ENCODE measurements at regions not wholly inside any gene's neighbourhood (a gene's known extent, or its start where the extent isn't known, plus 50 kb on each side); places are given as distances from the start of the nearest gene placed in this dataset.

DNA sequence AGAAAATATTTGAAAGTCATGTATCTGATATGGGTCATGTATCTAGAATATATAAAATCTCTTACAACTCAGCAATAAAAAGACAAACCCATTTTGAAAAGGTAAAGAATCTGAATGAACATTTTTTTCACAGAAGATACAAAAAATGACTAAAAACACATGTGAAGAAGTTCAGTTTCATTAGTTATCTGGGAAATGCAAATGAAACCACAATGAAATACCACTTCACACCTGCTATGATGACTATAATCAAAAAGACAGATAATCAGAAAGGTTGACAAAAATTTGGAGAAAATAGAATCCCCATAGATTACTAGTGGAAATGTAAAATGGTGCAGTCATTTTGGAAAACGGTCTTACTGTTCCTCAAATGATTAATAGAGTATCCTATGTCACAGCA lies 631.0 kb downstream of the MRPL39 start:
- TF ChIP-seq TAF1 (IDR thresholded peaks at IDR 0.05; ENCODE audit: low read depth) (no peak), CREB1 (IDR thresholded peaks at IDR 0.05; ENCODE audit: low read depth) (no peak), RAD21 (IDR thresholded peaks at IDR 0.05; ENCODE audit: low read depth) (no peak), TEAD4 (IDR thresholded peaks at IDR 0.05) (no peak), EGR1 (IDR thresholded peaks at IDR 0.05) (no peak), FOXM1 (IDR thresholded peaks at IDR 0.05; ENCODE audit: borderline replicate concordance, low read depth) (no peak)

DNA sequence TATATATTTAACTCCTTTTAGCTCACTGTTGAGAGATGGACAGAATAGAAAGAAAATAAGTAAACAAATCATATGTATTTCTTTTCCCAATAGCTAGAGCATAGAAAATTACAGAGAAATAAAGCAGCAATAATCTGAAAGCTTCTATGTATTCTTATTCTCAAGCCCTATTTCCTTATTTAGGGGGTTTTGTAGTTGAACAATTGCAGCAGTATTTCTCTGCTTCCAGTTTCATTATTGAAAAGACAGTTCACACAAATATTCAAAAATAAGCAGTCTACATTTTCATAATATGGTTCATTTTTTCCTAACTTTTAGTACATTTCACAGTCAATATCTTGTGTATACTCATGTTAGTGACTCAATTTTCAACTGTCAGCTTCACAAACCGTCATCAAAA lies 638.2 kb downstream of the MRPL39 start:
- TF ChIP-seq ZBTB7A (IDR thresholded peaks at IDR 0.05; ENCODE audit: low read depth) (no peak), CEBPB (IDR thresholded peaks at IDR 0.05) (no peak), TCF12 (IDR thresholded peaks at IDR 0.05; ENCODE audit: low read depth) (no peak), YY1 (IDR thresholded peaks at IDR 0.05; ENCODE audit: low read depth) (no peak), FOXM1 (IDR thresholded peaks at IDR 0.05; ENCODE audit: borderline replicate concordance, low read depth) (no peak)
- TF ChIP-seq, protein P1, sequence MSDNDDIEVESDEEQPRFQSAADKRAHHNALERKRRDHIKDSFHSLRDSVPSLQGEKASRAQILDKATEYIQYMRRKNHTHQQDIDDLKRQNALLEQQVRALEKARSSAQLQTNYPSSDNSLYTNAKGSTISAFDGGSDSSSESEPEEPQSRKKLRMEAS (IDR thresholded peaks at IDR 0.05), result no peak

DNA sequence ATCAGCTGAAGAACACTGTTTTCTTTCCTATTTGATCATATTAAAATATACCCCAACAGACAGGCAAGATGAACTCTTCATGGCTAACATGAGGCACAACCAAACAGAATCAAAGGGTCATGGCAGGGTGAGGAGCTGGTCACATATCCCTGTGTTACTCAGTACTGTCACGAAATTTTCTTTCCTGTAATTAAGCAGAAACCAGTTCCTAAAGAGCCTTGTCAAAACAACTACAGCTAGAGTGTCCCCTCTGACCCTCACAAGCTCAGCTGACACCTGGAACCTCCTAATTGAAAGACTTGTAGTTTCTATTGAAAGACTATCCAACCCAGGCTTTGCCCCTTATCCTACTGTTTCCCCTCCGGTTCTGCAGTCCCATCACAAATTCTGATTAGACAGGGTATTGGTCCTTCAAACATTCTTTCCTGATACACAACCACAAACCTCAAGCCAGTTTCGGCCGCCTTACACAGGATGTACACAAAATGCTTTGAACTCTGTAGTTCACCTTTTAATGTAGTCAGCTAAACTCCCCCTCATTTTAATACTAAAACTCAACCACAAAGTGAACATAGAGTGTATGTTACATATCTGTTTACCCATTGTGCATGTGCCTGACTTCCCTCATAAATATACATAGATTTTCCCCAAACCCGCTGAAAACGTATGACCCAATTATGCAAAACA lies 651.9 kb downstream of the MRPL39 start:
- TF ChIP-seq, protein P2, sequence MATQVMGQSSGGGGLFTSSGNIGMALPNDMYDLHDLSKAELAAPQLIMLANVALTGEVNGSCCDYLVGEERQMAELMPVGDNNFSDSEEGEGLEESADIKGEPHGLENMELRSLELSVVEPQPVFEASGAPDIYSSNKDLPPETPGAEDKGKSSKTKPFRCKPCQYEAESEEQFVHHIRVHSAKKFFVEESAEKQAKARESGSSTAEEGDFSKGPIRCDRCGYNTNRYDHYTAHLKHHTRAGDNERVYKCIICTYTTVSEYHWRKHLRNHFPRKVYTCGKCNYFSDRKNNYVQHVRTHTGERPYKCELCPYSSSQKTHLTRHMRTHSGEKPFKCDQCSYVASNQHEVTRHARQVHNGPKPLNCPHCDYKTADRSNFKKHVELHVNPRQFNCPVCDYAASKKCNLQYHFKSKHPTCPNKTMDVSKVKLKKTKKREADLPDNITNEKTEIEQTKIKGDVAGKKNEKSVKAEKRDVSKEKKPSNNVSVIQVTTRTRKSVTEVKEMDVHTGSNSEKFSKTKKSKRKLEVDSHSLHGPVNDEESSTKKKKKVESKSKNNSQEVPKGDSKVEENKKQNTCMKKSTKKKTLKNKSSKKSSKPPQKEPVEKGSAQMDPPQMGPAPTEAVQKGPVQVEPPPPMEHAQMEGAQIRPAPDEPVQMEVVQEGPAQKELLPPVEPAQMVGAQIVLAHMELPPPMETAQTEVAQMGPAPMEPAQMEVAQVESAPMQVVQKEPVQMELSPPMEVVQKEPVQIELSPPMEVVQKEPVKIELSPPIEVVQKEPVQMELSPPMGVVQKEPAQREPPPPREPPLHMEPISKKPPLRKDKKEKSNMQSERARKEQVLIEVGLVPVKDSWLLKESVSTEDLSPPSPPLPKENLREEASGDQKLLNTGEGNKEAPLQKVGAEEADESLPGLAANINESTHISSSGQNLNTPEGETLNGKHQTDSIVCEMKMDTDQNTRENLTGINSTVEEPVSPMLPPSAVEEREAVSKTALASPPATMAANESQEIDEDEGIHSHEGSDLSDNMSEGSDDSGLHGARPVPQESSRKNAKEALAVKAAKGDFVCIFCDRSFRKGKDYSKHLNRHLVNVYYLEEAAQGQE (IDR thresholded peaks at IDR 0.05; ENCODE audit: low read depth), result no peak
- TF ChIP-seq TCF12 (IDR thresholded peaks at IDR 0.05; ENCODE audit: low read depth) (no peak), TAF1 (IDR thresholded peaks at IDR 0.05; ENCODE audit: low read depth) (no peak), EP300 (IDR thresholded peaks at IDR 0.05; ENCODE audit: borderline replicate concordance) (no peak), FOXM1 (IDR thresholded peaks at IDR 0.05; ENCODE audit: borderline replicate concordance, low read depth) (no peak)
- TF ChIP-seq, protein P3, sequence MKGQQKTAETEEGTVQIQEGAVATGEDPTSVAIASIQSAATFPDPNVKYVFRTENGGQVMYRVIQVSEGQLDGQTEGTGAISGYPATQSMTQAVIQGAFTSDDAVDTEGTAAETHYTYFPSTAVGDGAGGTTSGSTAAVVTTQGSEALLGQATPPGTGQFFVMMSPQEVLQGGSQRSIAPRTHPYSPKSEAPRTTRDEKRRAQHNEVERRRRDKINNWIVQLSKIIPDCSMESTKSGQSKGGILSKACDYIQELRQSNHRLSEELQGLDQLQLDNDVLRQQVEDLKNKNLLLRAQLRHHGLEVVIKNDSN (IDR thresholded peaks at IDR 0.05), result no peak

DNA sequence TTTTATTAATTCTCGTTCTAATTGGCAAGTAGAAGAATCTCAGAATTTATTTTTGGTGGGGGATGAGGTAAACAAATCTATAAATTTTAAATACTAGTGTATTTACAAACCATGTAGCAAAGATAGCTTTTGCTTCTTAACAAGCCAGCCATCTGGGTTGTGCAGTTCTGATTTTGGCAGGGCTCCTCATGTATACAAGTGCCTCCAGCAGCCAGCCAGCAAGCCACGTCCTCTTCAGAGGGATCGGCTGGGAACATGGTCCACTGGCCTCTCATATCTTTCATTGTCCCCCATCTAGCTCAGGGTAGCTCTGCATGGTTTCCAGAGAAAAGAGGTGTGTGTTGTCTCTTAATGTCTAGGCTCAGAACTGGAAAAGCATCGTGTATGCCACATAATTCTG lies 659.1 kb downstream of the MRPL39 start:
- TF ChIP-seq ZBTB7A (IDR thresholded peaks at IDR 0.05; ENCODE audit: low read depth), result no peak
- TF ChIP-seq EGR1 (IDR thresholded peaks at IDR 0.05), result no peak

DNA sequence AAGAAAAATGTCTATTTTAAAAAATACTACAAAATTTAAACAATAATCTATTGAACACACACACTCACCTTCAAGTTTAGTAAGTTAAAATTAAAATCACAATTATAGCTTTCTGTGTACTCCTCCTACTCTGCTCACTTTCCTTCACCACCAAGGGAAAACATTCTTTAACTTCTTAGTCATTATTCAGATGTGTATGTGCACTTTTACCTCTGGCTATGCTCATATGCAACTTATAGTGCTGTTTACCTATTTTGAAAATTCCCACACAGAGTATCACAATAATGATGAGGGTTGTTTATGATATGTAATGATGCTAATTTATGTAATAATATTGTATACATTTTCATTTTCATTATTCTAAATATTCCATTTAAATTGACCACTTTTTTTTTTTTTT lies 661.4 kb downstream of the MRPL39 start:
- TF ChIP-seq RAD21 (IDR thresholded peaks at IDR 0.05; ENCODE audit: low read depth) (no peak), TCF12 (IDR thresholded peaks at IDR 0.05; ENCODE audit: low read depth) (no peak), TAF1 (IDR thresholded peaks at IDR 0.05; ENCODE audit: low read depth) (no peak), CEBPB (IDR thresholded peaks at IDR 0.05) (no peak), NFIC (IDR thresholded peaks at IDR 0.05) (no peak), ZBTB7A (IDR thresholded peaks at IDR 0.05; ENCODE audit: low read depth) (no peak), EGR1 (IDR thresholded peaks at IDR 0.05) (no peak), YY1 (IDR thresholded peaks at IDR 0.05; ENCODE audit: low read depth) (no peak)
- TF ChIP-seq, protein P2 (IDR thresholded peaks at IDR 0.05; ENCODE audit: low read depth), result no peak
- TF ChIP-seq, protein P1 (IDR thresholded peaks at IDR 0.05), result no peak

DNA sequence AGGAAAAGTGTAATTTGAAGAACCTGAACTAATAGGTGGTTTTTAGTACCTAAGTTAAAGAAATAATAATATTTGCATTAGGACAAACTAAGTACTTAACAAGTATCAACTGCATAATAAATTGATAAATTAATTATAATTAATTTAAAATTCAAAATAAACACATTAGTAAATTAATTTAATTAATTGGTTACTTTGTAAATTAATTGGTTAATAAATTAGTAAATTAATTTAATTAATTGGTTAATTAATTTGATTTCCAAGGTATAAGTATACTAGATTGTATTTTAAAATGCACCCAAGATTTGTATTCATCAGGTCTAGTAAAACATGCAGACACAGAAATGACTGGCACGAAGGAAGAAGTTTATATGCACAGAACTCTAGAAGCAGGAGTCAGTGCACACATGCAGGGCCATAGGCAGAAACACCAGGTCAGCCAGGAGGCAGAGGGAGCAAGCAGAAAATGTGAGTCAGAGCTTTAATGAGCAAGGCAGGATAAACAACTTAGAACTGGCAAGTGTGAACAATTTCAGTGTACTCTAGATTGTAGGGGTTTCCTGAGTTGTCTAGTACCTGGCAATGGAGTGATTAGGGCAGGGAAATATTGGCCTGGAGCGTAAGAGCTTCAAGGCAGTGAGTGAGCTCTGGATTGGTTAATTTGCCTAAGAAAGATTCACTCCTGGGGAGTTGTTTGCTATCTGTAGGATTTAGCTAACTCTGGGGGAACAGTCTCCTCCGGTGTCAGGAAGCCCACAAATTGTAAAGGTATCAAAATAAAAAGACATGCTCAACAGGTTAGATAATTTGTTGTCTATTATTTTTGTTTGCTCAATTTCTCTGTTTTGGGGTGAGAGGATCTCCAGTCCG lies 665.7 kb downstream of the MRPL39 start:
- TF ChIP-seq YY1 (IDR thresholded peaks at IDR 0.05; ENCODE audit: low read depth), result no peak
- TF ChIP-seq, protein P1 (IDR thresholded peaks at IDR 0.05), result no peak
- TF ChIP-seq CEBPB (IDR thresholded peaks at IDR 0.05), result no peak
- no peak for TF ChIP-seq EGR1 (IDR thresholded peaks at IDR 0.05)
- TF ChIP-seq, protein P3 (IDR thresholded peaks at IDR 0.05), result no peak
- TF ChIP-seq CREB1 (IDR thresholded peaks at IDR 0.05; ENCODE audit: low read depth), result no peak
- no peak for TF ChIP-seq ZBTB7A (IDR thresholded peaks at IDR 0.05; ENCODE audit: low read depth)
- TF ChIP-seq FOXM1 (IDR thresholded peaks at IDR 0.05; ENCODE audit: borderline replicate concordance, low read depth), result no peak
- TF ChIP-seq NFIC (IDR thresholded peaks at IDR 0.05), result no peak
